ENCODE measurements at regions not wholly inside any gene's neighbourhood (a gene's known extent, or its start where the extent isn't known, plus 50 kb on each side); places are given as distances from the start of the nearest gene placed in this dataset.

DNA sequence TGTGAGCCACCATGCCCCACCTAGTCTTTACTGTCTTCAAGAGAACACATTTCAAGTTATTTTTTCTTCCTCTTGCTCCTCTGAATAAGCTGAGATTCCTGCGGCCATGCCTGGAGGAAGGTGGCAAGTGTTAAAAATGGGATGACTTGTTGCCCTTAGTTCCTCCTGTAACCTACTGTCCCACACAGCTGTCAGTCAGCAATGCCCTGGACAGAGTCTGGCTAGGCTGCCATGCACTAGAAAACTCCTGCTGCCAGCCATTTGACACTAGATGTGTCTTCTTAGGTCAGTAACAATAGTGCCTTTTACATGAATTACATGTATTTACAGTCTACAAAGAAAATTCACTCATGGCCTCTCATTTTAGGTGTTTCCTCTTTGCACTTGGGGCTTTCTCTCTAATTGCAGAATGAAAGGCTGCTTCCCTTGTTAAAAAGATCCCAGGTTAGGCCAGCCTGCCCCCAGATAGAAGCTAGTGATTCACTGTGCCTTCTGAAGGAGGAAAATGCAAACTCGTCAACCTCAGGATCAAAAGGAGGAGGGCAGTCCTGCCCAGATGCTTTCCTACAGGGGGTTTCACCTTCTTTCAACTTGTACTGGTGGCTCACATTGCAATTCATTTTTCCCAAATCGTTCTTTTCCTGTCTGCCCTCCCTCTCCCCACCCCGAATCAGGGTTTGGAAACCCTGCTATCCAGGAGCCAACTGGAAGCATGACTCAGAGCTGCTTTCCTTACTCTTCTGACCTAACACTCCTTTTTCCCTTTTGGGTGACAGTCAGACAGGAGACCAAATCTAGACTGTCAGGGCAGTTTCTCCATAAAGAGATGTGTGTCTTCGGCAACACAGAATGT lies 136.6 kb downstream of the SPAG6 start:
- Histone ChIP-seq H3K4ac (ENCODE audit: low read depth, low read length) (no peak overlapping the region), H2BK5ac (ENCODE audit: insufficient read length, low read length) (no peak overlapping the region), H3T11ph (ENCODE audit: low read length) (no peak overlapping the region), H2BK15ac (ENCODE audit: low read depth, low read length) (no peak overlapping the region), H3K27me3 (ENCODE audit: insufficient read depth, low read length) (peaks cover 31% of the 10 kb centered on the region), H2AFZ (ENCODE audit: low read length) (no peak overlapping the region), H3K4me1 (ENCODE audit: insufficient read depth, low read length) (no peaks in the 10 kb centered on the region; the same call in 1 of the 2 replicates), H3K27ac (ENCODE audit: insufficient read length, low read depth, low read length) (no peak overlapping the region), H3K9ac (ENCODE audit: extremely low read depth, insufficient read length, low read length) (no peak overlapping the region), H2AK5ac (ENCODE audit: insufficient read length, low read length) (no peak overlapping the region), H4K20me1 (ENCODE audit: control insufficient read depth, insufficient read depth, insufficient read length) (peaks cover 3% of the 10 kb centered on the region), H4K5ac (ENCODE audit: insufficient read length, low read depth, low read length) (no peak overlapping the region), H3K56ac (ENCODE audit: insufficient read length, low read depth, low read length) (no peak overlapping the region), H2BK20ac (ENCODE audit: low read depth, low read length, poor library complexity, severe bottlenecking) (no peak overlapping the region), H3K4me2 (ENCODE audit: insufficient read depth, insufficient read length, low read length) (no peak overlapping the region), H3K18ac (ENCODE audit: insufficient read length, low read depth, low read length) (no peak overlapping the region), H4K91ac (ENCODE audit: insufficient read length, low read depth, low read length) (no peak overlapping the region), H3K23me2 (ENCODE audit: insufficient read length, low read depth, low read length, poor library complexity, severe bottlenecking) (peaks cover 10% of the 10 kb centered on the region), H2BK120ac (ENCODE audit: low read depth, low read length, poor library complexity, severe bottlenecking) (no peak overlapping the region), H3K79me2 (ENCODE audit: insufficient read depth, low read length) (no peaks in the 10 kb centered on the region), H4K8ac (replicated peaks; ENCODE audit: insufficient read length, low read depth, low read length) (no peak overlapping the region), H3K9me3 (ENCODE audit: control insufficient read depth, low read depth, low read length) (no peaks in the 10 kb centered on the region), H3K79me1 (ENCODE audit: insufficient read depth, low read depth, low read length, poor library complexity, severe bottlenecking) (no peaks in the 10 kb centered on the region), H3K23ac (ENCODE audit: insufficient read length, low read depth, low read length) (no peak overlapping the region), H2BK12ac (ENCODE audit: insufficient read length, low read depth, low read length) (no peak overlapping the region), H3K14ac (ENCODE audit: insufficient read depth, low read length) (no peak overlapping the region)
- whole genome bisulfite sequencing (ENCODE audit: extremely low coverage, insufficient read length, low lambda C conversion rate), result no CpG with 5 or more reads among the region's 5 CpGs
- peak; percentile 49 for DNase-seq
- TF ChIP-seq, protein P1, sequence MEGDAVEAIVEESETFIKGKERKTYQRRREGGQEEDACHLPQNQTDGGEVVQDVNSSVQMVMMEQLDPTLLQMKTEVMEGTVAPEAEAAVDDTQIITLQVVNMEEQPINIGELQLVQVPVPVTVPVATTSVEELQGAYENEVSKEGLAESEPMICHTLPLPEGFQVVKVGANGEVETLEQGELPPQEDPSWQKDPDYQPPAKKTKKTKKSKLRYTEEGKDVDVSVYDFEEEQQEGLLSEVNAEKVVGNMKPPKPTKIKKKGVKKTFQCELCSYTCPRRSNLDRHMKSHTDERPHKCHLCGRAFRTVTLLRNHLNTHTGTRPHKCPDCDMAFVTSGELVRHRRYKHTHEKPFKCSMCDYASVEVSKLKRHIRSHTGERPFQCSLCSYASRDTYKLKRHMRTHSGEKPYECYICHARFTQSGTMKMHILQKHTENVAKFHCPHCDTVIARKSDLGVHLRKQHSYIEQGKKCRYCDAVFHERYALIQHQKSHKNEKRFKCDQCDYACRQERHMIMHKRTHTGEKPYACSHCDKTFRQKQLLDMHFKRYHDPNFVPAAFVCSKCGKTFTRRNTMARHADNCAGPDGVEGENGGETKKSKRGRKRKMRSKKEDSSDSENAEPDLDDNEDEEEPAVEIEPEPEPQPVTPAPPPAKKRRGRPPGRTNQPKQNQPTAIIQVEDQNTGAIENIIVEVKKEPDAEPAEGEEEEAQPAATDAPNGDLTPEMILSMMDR (conservative IDR thresholded peaks at IDR 0.05), result no peak
- Mint-ChIP-seq H3K9me3 (no peaks in the 10 kb centered on the region), H3K27ac (no peak overlapping the region; a peak in 1 of 7 replicates), H3K36me3 (ENCODE audit: insufficient read depth in 1 of 3, low read depth in 3 of 3) (no peaks in the 10 kb centered on the region), H3K4me1 (peaks cover 14 to 21% of the 10 kb centered on the region in 2 experiments), H3K4me3 (no peak overlapping the region; a peak in 1 of 5 replicates), H3K27me3 (ENCODE audit: low read depth) (peaks cover 62% of the 10 kb centered on the region)
